ENCODE measurements at regions not wholly inside any gene's neighbourhood (a gene's known extent, or its start where the extent isn't known, plus 50 kb on each side); places are given as distances from the start of the nearest gene placed in this dataset.
A peak's percentile ranks its signal among the peaks of the same experiment; 100 is the strongest.

- no peak for DNase-seq (ENCODE audit: low read depth)
These were observed 51.1 kb upstream of the LGALSL start for GRCh38 chr2:64402876-64403275.

- no peak for DNase-seq (ENCODE audit: low read depth)
These were observed 50.5 kb upstream of the LGALSL start for GRCh38 chr2:64403426-64403825.

GRCh38 chr2:64404002-64404731, 49.8 kb upstream of the LGALSL start:
- DNase-seq (ENCODE audit: low read depth) = peak; percentile 65
